ENCODE measurements at regions not wholly inside any gene's neighbourhood (a gene's known extent, or its start where the extent isn't known, plus 50 kb on each side); places are given as distances from the start of the nearest gene placed in this dataset.

DNA sequence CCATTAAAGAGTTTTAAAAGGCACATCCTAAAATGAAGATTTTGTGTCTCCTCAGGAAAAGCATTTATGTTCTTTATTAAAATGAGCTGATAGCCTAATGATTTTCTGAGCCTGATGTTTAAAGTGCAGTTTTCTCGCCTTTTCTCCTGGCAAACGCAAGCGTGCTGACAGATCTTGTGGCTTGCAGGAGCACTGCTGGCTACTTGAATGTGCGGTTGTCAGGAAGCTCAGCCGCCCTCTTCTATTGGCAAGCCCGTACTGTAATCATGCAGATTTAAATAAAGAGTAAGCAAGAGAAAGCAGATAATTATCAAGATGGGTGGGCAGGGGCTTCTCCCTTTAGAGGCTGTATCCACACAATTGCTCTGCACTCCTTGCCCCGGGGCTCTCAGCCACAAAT is 139.5 kb upstream of the SPHKAP start:
- no peaks in the 10 kb centered on the region for H3K27me3 Mint-ChIP-seq (ENCODE audit: insufficient read depth, unreplicated experiment)
- no peak overlapping the region for H3K4me3 Mint-ChIP-seq (ENCODE audit: unreplicated experiment)
- ChIA-PET CTCF (no interaction called here), POLR2A (no interaction called here)
- DNase-seq, result no peak
- H3K36me3 Mint-ChIP-seq (ENCODE audit: insufficient read depth, unreplicated experiment), result no peaks in the 10 kb centered on the region
- intact Hi-C loops (cut with micrococcal nuclease; ENCODE audit: unreplicated experiment), result no loop called here
- TF ChIP-seq, protein P1, sequence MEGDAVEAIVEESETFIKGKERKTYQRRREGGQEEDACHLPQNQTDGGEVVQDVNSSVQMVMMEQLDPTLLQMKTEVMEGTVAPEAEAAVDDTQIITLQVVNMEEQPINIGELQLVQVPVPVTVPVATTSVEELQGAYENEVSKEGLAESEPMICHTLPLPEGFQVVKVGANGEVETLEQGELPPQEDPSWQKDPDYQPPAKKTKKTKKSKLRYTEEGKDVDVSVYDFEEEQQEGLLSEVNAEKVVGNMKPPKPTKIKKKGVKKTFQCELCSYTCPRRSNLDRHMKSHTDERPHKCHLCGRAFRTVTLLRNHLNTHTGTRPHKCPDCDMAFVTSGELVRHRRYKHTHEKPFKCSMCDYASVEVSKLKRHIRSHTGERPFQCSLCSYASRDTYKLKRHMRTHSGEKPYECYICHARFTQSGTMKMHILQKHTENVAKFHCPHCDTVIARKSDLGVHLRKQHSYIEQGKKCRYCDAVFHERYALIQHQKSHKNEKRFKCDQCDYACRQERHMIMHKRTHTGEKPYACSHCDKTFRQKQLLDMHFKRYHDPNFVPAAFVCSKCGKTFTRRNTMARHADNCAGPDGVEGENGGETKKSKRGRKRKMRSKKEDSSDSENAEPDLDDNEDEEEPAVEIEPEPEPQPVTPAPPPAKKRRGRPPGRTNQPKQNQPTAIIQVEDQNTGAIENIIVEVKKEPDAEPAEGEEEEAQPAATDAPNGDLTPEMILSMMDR (IDR thresholded peaks at IDR 0.05; ENCODE audit: insufficient read depth in 1 of 2, low read depth in 1 of 2, low read length in 1 of 2, severe bottlenecking in 1 of 2, unreplicated experiment in 1 of 2), result no peak
- Histone ChIP-seq H3K36me3 (ENCODE audit: control insufficient read depth, insufficient read depth, low read length) (no peaks in the 10 kb centered on the region), H3K27me3 (replicated peaks; ENCODE audit: control insufficient read depth, insufficient read depth, low read length) (no peaks in the 10 kb centered on the region), H3K4me3 (ENCODE audit: low read depth, low read length) (no peak overlapping the region), H3K9me3 (no peaks in the 10 kb centered on the region), H3K4me1 (no peaks in the 10 kb centered on the region)
- no TSS peak for BruUV-seq (replicated peaks)
- no peaks in the 10 kb centered on the region for H3K9me3 Mint-ChIP-seq (ENCODE audit: unreplicated experiment)
- no peak overlapping the region for H3K27ac Mint-ChIP-seq (ENCODE audit: unreplicated experiment)
- no peaks in the 10 kb centered on the region for H3K4me1 Mint-ChIP-seq (ENCODE audit: low read depth, unreplicated experiment)

DNA sequence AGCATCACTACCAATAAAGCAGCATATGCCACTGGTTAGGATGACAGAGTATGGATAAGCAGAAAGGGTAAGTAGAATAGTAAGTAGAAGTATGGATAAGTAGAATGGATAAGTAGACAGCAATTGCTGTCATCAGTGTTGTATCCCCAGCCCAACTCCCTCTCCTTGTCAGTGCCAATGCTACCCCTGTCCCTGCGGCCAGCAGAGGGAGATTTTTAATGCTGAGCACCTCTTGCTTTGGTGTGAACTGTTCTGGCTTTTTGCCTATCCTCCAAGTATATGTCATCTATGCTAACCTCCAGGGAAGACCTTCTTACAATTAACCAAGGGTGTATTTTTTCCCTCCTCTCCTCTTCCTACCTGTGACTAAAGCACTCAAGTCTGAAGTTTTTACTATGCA is 136.7 kb upstream of the SPHKAP start:
- POLR2A ChIA-PET, result no interaction called here
- Mint-ChIP-seq H3K4me3 (ENCODE audit: unreplicated experiment) (no peak overlapping the region), H3K36me3 (ENCODE audit: insufficient read depth, unreplicated experiment) (no peaks in the 10 kb centered on the region), H3K9me3 (ENCODE audit: unreplicated experiment) (no peaks in the 10 kb centered on the region), H3K27ac (ENCODE audit: unreplicated experiment) (no peak overlapping the region), H3K4me1 (ENCODE audit: low read depth, unreplicated experiment) (no peaks in the 10 kb centered on the region), H3K27me3 (ENCODE audit: insufficient read depth, unreplicated experiment) (peaks cover 1% of the 10 kb centered on the region)
- BruUV-seq (replicated peaks), result no TSS peak
- no peaks in the 10 kb centered on the region for H3K36me3 ChIP-seq (ENCODE audit: control insufficient read depth, insufficient read depth, low read length)
- no peaks in the 10 kb centered on the region for H3K9me3 ChIP-seq
- CTCF ChIA-PET, result no interaction called here
- DNase-seq, result peak in 1 of 2 experiments; percentile 42
- no peaks in the 10 kb centered on the region for H3K27me3 ChIP-seq (replicated peaks; ENCODE audit: control insufficient read depth, insufficient read depth, low read length)
- TF ChIP-seq, protein P1 (IDR thresholded peaks at IDR 0.05; ENCODE audit: insufficient read depth in 1 of 2, low read depth in 1 of 2, low read length in 1 of 2, severe bottlenecking in 1 of 2, unreplicated experiment in 1 of 2), result peak; percentile 40 to 60
- intact Hi-C loops (cut with micrococcal nuclease; ENCODE audit: unreplicated experiment), result loop anchor here (1.0 to 5.0 kb wide), 2 partner anchors 271 to 340 kb away; no protein-coding TSS in a partner anchor
- no peaks in the 10 kb centered on the region for H3K4me1 ChIP-seq
- H3K4me3 ChIP-seq (ENCODE audit: low read depth, low read length), result no peak overlapping the region

DNA sequence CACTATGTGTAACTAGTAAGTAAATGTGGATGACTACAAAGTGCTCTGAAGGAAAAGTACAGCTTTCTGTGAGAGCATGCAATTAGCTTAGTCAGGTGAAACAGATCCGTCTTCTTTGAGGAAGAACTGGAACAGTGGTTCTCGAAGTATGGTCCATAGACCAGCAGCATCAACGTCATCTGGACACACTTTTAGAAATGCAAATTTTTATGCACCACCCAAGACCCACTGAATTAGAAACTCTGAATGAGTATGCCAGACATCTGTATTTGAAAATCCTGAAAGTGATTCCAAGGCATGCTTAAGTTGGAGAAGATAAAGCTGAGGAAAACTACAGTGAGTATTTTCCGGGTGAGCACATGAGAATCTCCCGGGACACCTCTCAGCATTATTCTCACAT is 130.7 kb upstream of the SPHKAP start:
- intact Hi-C loops (cut with micrococcal nuclease; ENCODE audit: unreplicated experiment), result no loop called here
- Histone ChIP-seq H3K36me3 (ENCODE audit: control insufficient read depth, insufficient read depth, low read length) (no peaks in the 10 kb centered on the region), H3K9me3 (no peaks in the 10 kb centered on the region), H3K27me3 (replicated peaks; ENCODE audit: control insufficient read depth, insufficient read depth, low read length) (no peaks in the 10 kb centered on the region), H3K4me3 (ENCODE audit: low read depth, low read length) (no peak overlapping the region), H3K4me1 (no peaks in the 10 kb centered on the region)
- TF ChIP-seq, protein P1 (IDR thresholded peaks at IDR 0.05; ENCODE audit: insufficient read depth in 1 of 2, low read depth in 1 of 2, low read length in 1 of 2, severe bottlenecking in 1 of 2, unreplicated experiment in 1 of 2), result no peak
- POLR2A ChIA-PET, result no interaction called here
- Mint-ChIP-seq H3K9me3 (ENCODE audit: unreplicated experiment) (no peaks in the 10 kb centered on the region), H3K4me1 (ENCODE audit: low read depth, unreplicated experiment) (no peaks in the 10 kb centered on the region), H3K27me3 (ENCODE audit: insufficient read depth, unreplicated experiment) (peaks cover 10% of the 10 kb centered on the region), H3K27ac (ENCODE audit: unreplicated experiment) (no peak overlapping the region), H3K4me3 (ENCODE audit: unreplicated experiment) (no peak overlapping the region), H3K36me3 (ENCODE audit: insufficient read depth, unreplicated experiment) (no peaks in the 10 kb centered on the region)
- BruUV-seq (replicated peaks), result no TSS peak
- no peak for DNase-seq
- CTCF ChIA-PET, result no interaction called here

Data from Caco-2 (cell line).